Central memory CD8-positive, alpha-beta T cell (primary cell): ENCODE measurements at regions not wholly inside any gene's neighbourhood (a gene's known extent, or its start where the extent isn't known, plus 50 kb on each side); places are given as distances from the start of the nearest gene placed in this dataset.

Experiments used
- ATAC-seq: fragments of 150-1000 bp; cut with Tn5 transposase; replicated peaks from 2 replicates; pipeline ENCODE4 v1.10.0; 2022; ENCODE audit warnings: mild to moderate bottlenecking, moderate FRiP score, moderate number of reproducible peaks; ENCODE audit not compliant: poor library complexity, severe bottlenecking; ENCODE audit errors: extremely low read depth
- DNase-seq, 2 donors: peaks; one replicate each; pipeline ENCODE4 v3.0.0; 2021; ENCODE audit warnings: low spot score in 2 of 2
- H3K27ac Mint-ChIP-seq: one replicate; pipeline ENCODE4 v1.8.0; 2022; ENCODE audit warnings: low read depth, mild to moderate bottlenecking, moderate library complexity, mixed read lengths
- H3K27me3 Mint-ChIP-seq: one replicate; pipeline ENCODE4 v1.8.0; 2022; ENCODE audit warnings: mixed read lengths
- H3K36me3 Mint-ChIP-seq: one replicate; pipeline ENCODE4 v1.8.0; 2022; ENCODE audit warnings: mild to moderate bottlenecking, moderate library complexity, mixed read lengths; ENCODE audit not compliant: insufficient read depth
- H3K4me1 Mint-ChIP-seq: one replicate; pipeline ENCODE4 v1.8.0; 2022; ENCODE audit warnings: mixed read lengths
- H3K4me3 Mint-ChIP-seq: one replicate; pipeline ENCODE4 v1.8.0; 2022; ENCODE audit warnings: mild to moderate bottlenecking, moderate library complexity, mixed read lengths
- H3K9me3 Mint-ChIP-seq: one replicate; pipeline ENCODE4 v1.8.0; 2022; ENCODE audit warnings: mixed read lengths

- DNase-seq, result no peak
Measured at GRCh38 chr6:147075381-147075780, 128.8 kb upstream of the STXBP5 start.

GRCh38 chr6:147077251-147077650, 127.0 kb upstream of the STXBP5 start:
- ATAC-seq, result no peak
- Mint-ChIP-seq H3K4me3 (no peak overlapping the region), H3K27ac (no peak overlapping the region), H3K36me3 (no peaks in the 10 kb centered on the region), H3K9me3 (no peaks in the 10 kb centered on the region), H3K4me1 (no peaks in the 10 kb centered on the region), H3K27me3 (peaks cover 19% of the 10 kb centered on the region)
- no peak for DNase-seq

More at GRCh38 chr6:147075381-147075780, 128.8 kb upstream of the STXBP5 start:
- Mint-ChIP-seq H3K36me3 (no peaks in the 10 kb centered on the region), H3K4me3 (no peak overlapping the region), H3K4me1 (no peaks in the 10 kb centered on the region), H3K9me3 (no peaks in the 10 kb centered on the region), H3K27me3 (peaks cover 19% of the 10 kb centered on the region), H3K27ac (no peak overlapping the region)
- ATAC-seq, result no peak

- H3K36me3 Mint-ChIP-seq, result no peaks in the 10 kb centered on the region
- no peak overlapping the region for H3K27ac Mint-ChIP-seq
- peaks cover 19% of the 10 kb centered on the region for H3K27me3 Mint-ChIP-seq
- H3K4me1 Mint-ChIP-seq, result no peaks in the 10 kb centered on the region
- ATAC-seq, result no peak
- DNase-seq, result no peak
- no peaks in the 10 kb centered on the region for H3K9me3 Mint-ChIP-seq
- H3K4me3 Mint-ChIP-seq, result no peak overlapping the region
Measured at GRCh38 chr6:147078106-147078505, 126.1 kb upstream of the STXBP5 start.

- Mint-ChIP-seq H3K36me3 (no peaks in the 10 kb centered on the region), H3K4me3 (no peak overlapping the region), H3K4me1 (no peaks in the 10 kb centered on the region), H3K27me3 (peaks cover 19% of the 10 kb centered on the region), H3K9me3 (no peaks in the 10 kb centered on the region), H3K27ac (no peak overlapping the region)
- DNase-seq (no peak), ATAC-seq (no peak)
Measured at GRCh38 chr6:147078602-147079001, 125.6 kb upstream of the STXBP5 start.

GRCh38 chr6:147080225-147080624, 124.0 kb upstream of the STXBP5 start:
- Mint-ChIP-seq H3K9me3 (no peaks in the 10 kb centered on the region), H3K4me3 (no peak overlapping the region), H3K27ac (no peak overlapping the region), H3K27me3 (peaks cover 17% of the 10 kb centered on the region), H3K36me3 (no peaks in the 10 kb centered on the region), H3K4me1 (no peaks in the 10 kb centered on the region)
- ATAC-seq (no peak), DNase-seq (no peak)

- no peak overlapping the region for H3K4me3 Mint-ChIP-seq
- ATAC-seq, result no peak
- H3K9me3 Mint-ChIP-seq, result no peaks in the 10 kb centered on the region
- peaks cover 22% of the 10 kb centered on the region for H3K27me3 Mint-ChIP-seq
- DNase-seq, result no peak
- H3K27ac Mint-ChIP-seq, result no peak overlapping the region
- H3K36me3 Mint-ChIP-seq, result no peaks in the 10 kb centered on the region
- no peaks in the 10 kb centered on the region for H3K4me1 Mint-ChIP-seq
Measured at GRCh38 chr6:147081076-147081609, 123.1 kb upstream of the STXBP5 start.

- H3K4me3 Mint-ChIP-seq, result no peak overlapping the region
- no peak for ATAC-seq
- H3K27me3 Mint-ChIP-seq, result peaks cover 20% of the 10 kb centered on the region
- no peaks in the 10 kb centered on the region for H3K9me3 Mint-ChIP-seq
- H3K27ac Mint-ChIP-seq, result no peak overlapping the region
- DNase-seq, result no peak
- no peaks in the 10 kb centered on the region for H3K4me1 Mint-ChIP-seq
- no peaks in the 10 kb centered on the region for H3K36me3 Mint-ChIP-seq
Measured at GRCh38 chr6:147087641-147088040, 116.6 kb upstream of the STXBP5 start.

GRCh38 chr6:147088861-147089260, 115.4 kb upstream of the STXBP5 start:
- H3K27me3 Mint-ChIP-seq, result peaks cover 20% of the 10 kb centered on the region
- no peaks in the 10 kb centered on the region for H3K9me3 Mint-ChIP-seq
- H3K27ac Mint-ChIP-seq, result no peak overlapping the region
- H3K36me3 Mint-ChIP-seq, result no peaks in the 10 kb centered on the region
- ATAC-seq (no peak), DNase-seq (no peak)
- no peaks in the 10 kb centered on the region for H3K4me1 Mint-ChIP-seq
- H3K4me3 Mint-ChIP-seq, result no peak overlapping the region

GRCh38 chr6:147095316-147095715, 108.9 kb upstream of the STXBP5 start:
- no peak overlapping the region for H3K4me3 Mint-ChIP-seq
- H3K36me3 Mint-ChIP-seq, result no peaks in the 10 kb centered on the region
- no peak for DNase-seq
- no peaks in the 10 kb centered on the region for H3K4me1 Mint-ChIP-seq
- H3K27me3 Mint-ChIP-seq, result peaks cover 16% of the 10 kb centered on the region
- no peak for ATAC-seq
- H3K27ac Mint-ChIP-seq, result no peak overlapping the region
- H3K9me3 Mint-ChIP-seq, result no peaks in the 10 kb centered on the region

GRCh38 chr6:147099974-147100373, 104.2 kb upstream of the STXBP5 start:
- H3K9me3 Mint-ChIP-seq, result no peaks in the 10 kb centered on the region
- H3K4me3 Mint-ChIP-seq, result no peak overlapping the region

GRCh38 chr6:147103007-147103406, 101.2 kb upstream of the STXBP5 start:
- H3K4me3 Mint-ChIP-seq, result no peak overlapping the region
- DNase-seq (no peak), ATAC-seq (no peak)
- H3K9me3 Mint-ChIP-seq, result no peaks in the 10 kb centered on the region
- no peak overlapping the region for H3K27ac Mint-ChIP-seq
- H3K4me1 Mint-ChIP-seq, result peaks cover 8% of the 10 kb centered on the region
- H3K36me3 Mint-ChIP-seq, result no peaks in the 10 kb centered on the region
- no peaks in the 10 kb centered on the region for H3K27me3 Mint-ChIP-seq

More at GRCh38 chr6:147099974-147100373, 104.2 kb upstream of the STXBP5 start:
- no peak for DNase-seq
- H3K4me1 Mint-ChIP-seq, result no peaks in the 10 kb centered on the region
- no peaks in the 10 kb centered on the region for H3K36me3 Mint-ChIP-seq
- ATAC-seq, result no peak
- no peak overlapping the region for H3K27ac Mint-ChIP-seq
- H3K27me3 Mint-ChIP-seq, result peaks cover 16% of the 10 kb centered on the region

GRCh38 chr6:147103694-147104093, 100.5 kb upstream of the STXBP5 start:
- Mint-ChIP-seq H3K27me3 (no peaks in the 10 kb centered on the region), H3K36me3 (no peaks in the 10 kb centered on the region), H3K9me3 (no peaks in the 10 kb centered on the region), H3K4me1 (peaks cover 15% of the 10 kb centered on the region), H3K4me3 (no peak overlapping the region), H3K27ac (no peak overlapping the region)
- ATAC-seq (no peak), DNase-seq (no peak)

GRCh38 chr6:147105786-147106185, 98.4 kb upstream of the STXBP5 start:
- Mint-ChIP-seq H3K36me3 (no peaks in the 10 kb centered on the region), H3K27me3 (no peaks in the 10 kb centered on the region), H3K4me1 (peaks cover 30% of the 10 kb centered on the region)

More at GRCh38 chr6:147105786-147106185, 98.4 kb upstream of the STXBP5 start:
- no peak for ATAC-seq
- no peak for DNase-seq
- Mint-ChIP-seq H3K27ac (no peak overlapping the region), H3K4me3 (no peak overlapping the region), H3K9me3 (no peaks in the 10 kb centered on the region)
